Stromal cell of bone marrow (primary cell): ENCODE measurements at regions not wholly inside any gene's neighbourhood (a gene's known extent, or its start where the extent isn't known, plus 50 kb on each side); places are given as distances from the start of the nearest gene placed in this dataset.

Experiments
- DNase-seq: peaks from one replicate; pipeline ENCODE4 v3.0.0-alpha.2; 2012; ENCODE audit warnings: low read depth

GRCh38 chr6:106918115-106918514, 56.4 kb downstream of the CD24 start:
- DNase-seq: no peak

DNA sequence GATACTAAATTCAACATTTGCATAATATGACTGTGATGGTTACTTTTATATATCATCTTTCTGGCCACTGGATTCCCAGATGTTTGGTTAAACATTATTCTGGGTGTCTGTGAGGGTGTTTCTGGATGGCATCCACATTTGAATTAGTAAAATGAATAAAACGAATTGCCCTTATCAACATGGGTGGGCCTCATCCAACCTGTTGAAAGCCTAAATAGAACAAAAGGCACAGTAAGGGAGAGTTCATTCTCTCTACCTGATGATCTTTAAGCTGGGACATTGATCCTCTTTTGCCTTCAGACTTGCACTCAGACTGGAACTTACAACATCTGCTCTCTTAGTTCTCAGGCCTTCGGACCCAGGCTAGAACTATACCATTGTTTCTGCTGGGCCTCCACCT, 57.6 kb downstream of the CD24 start:
- no peak for DNase-seq

GRCh38 chr6:106913676-106914280, 60.8 kb downstream of the CD24 start:
- no peak for DNase-seq

DNA sequence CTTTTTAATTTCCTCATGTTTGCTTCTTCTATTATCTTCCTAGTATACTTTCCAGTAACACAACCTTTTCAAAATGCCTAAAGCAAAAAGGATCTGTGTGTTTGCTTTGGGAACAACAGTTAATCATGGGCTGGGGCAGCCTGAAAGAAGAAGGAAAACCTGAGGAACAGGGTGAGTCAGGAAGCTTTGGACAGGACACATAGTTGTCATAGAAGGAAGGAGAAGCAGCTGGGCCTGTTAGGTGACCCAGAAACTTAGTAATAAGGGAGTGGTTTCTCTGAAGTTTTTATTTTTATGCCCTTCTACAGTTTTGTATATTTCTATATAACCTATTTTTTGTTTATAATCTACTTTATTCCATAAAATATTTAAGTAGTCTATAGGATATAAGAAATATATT, 61.4 kb downstream of the CD24 start:
- DNase-seq: no peak

DNA sequence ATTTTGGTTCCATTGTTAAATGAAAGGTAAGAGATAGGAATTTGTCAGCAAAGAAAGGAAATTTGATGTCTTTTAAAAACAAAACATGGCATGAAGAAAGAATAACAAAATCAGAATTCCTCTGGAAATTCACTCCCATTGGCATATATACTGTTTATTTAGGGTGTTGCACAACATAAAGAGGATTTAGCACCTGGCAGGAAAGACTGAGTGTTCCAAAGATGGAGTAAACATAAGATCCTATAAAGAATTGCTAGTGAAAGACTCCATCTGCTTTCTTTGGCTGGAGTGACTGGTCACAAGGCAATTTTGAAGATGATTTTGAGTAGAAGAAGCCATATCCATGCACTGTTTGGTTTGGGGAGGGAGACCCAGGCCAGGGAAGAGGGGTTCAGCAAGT, 62.4 kb downstream of the CD24 start:
- DNase-seq: no peak

DNA sequence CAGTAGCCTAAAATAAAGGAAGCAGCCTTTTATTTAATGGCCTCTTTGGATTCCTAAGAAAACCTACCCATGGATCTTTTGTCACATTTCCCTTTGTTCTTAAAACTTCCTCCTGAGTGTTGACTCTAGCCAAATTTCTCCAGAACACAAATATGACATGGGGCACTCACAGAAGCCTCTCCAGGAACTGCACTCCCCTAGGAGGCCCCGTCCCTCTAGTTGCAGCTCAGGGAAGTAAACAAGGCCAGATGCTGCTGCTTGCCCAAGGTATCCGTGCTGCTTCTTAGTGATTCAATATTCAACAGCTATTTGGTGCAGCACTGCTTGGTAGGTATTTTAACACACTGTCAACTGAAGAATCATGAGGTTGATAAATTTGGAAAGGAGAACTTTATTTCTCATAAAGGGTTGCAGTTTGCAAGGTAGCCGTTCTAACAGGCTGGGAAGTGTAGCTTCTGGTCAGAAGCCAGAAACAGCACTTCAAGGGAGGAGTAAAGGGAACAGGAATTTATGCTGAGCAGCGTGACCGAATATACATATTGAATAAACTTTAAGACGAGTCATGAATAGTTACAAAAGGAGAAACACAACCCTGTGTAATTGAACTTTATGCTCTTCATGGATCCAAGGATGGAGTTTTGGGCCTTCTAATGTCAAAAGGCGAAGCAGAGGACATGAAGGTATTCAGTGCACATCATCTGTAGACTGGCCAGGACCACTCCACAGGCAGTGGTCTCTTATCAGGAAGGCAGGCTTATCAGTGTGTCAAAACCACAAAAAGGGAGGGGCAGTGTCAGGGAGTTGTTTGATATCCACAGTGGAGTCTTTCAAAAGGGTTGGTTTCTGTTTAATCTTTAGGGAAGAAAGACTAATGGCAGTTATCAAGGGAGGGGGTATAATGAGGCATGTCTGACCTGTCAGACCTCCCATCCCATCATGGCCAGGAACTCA, 63.3 kb downstream of the CD24 start:
- DNase-seq: no peak

- no peak for DNase-seq
These were observed 66.1 kb downstream of the CD24 start for GRCh38 chr6:106908386-106908840.

- DNase-seq: no peak
These were observed 66.8 kb downstream of the CD24 start for GRCh38 chr6:106907754-106908153.

- DNase-seq: no peak
These were observed 68.3 kb downstream of the CD24 start for GRCh38 chr6:106906232-106906631.

DNA sequence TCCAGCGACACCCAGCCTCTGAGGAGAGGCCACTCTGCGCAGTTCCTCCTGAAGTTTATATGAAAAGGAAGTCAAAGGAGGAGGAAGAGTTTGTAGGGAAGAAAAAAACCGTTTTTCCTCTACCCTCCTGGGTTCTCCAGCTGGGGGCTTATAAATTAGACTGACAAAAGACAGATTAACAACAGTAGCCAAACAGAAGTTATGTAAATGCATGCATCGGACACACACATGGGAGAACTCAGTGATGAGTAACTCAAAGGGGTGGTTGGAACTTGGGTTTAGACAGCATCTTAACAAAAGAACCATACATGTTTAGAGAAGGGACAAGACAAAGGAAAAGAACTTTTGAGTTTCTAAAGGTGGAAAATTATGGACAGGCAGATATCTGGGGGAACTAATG, 71.2 kb downstream of the CD24 start:
- no peak for DNase-seq

DNA sequence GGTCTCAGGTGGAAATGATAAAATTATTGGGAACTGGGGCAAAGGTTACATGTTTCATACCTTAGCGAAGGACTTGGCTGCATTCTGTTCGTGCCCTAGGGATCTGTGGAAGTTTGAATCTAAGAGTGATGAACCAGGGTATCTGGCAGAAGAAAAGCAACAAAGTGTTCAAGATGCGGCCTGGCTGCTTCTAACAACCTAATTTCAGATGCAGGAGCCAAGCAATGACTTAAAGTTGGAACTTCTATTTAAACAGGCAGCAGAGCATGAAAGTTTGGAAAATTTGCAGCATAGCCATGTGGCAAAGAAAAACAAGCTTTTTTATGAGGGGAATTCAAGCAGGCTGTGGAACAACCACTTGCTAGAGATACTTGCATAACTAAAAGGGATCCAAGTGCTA, 73.5 kb downstream of the CD24 start:
- DNase-seq: no peak

DNA sequence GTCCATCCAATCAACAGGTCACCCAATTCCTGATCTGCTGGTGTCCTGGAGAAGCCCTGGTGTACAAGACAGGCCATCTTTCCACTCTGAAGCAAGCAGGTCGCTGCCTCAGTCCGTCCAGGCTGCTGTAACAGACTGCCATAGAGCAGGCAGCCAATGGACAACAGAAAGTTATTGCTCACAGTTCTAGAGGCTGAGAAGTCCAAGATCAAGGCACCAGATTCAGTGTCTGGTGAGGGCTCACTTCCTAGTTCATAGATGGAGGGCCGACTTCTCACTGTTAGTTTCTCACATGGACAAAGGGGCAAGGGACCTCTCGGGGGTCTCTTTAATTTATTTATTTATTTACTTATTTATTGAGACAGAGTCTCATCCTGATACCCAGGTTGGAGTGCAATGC, 74.8 kb downstream of the CD24 start:
- no peak for DNase-seq

- no peak for DNase-seq
These were observed 76.9 kb downstream of the CD24 start for GRCh38 chr6:106897580-106897979.

GRCh38 chr6:106895703-106896040, 78.9 kb downstream of the CD24 start:
- no peak for DNase-seq

DNA sequence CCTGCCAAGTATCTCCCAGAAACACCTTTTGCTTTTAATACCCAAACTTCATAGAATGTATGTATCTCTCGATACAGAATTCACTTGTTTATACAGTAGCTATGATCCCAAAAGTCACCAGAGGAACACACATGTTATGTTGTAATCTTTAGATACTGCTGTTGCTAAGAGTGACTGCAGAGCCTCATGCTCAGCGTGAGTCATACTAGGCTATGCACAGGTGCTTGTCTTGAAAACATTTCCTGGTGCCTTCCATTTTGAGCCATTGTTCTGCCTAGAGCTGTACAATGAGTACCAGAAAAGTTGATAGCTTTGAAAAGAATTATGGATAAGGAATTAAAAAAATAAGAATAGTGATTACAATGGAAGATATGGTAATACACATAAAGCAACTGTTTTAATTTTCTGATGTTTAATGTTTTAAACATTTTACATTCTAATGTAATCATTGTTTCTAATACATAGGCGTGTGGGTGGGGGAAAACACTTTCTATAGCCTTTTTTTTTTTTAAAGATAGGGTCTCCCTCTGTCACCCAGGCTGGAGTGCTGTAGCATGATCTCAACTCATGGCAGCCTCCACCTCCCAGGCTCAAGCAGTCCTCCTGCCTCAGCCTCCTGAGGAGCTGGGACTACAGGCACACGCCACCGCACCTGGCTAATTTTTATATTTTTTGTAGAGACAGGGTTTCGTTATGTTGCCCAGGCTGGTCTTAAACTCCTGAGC, 79.4 kb downstream of the CD24 start:
- DNase-seq: no peak

DNA sequence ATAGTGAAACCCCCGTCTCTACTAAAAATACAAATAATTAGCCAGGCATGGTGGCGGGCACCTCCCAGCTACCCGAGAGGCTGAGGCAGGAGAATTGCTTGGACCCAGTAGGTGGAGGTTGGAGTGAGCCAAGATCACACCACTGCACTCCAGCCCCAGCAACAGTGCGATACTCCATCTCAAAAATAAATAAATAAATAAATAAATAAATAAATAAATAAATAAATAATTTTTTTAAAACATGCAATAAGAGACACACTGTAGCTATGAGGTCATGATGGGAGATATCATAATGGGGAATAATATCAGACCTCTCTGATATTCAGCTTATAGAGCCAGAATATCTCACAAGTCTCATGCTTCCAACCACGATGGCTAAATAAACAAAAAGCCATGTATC, 82.3 kb downstream of the CD24 start:
- no peak for DNase-seq

DNA sequence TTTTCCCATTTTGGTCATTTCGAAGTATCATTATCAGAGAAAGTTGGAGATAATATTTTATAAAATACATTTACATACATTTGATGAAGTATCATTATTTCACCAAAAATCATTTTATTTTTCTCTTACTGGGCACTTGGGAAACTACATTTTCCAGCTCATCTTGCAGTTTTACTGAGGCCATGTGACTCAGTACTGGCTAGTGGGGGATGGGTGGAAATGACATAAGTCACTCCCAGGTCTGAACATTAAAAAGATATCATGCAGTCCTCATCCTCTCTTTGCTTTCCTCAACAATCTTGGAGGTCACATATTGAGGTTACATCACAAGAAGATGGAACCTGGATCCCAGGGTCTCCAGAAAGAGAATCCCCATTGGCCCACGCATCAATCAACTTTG, 84.1 kb downstream of the CD24 start:
- DNase-seq: no peak

DNA sequence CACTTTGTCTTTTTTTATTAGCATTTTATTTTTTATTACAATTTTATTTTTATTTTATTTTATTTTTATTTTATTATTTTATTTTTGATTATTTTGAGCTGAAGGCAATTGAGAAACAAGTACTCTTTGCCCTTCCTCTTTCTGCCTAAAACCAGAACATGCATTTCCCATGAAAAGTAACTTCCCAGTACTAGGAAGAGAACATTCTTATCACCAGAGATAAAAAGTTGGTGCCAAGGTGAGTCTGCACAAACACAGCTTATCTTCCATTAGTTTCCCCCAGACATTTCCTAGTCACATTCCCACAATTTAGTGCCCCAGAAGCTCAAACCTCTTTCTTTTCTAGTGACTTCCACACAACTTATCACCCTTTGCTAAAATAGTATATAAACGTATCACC, 84.8 kb downstream of the CD24 start:
- no peak for DNase-seq

- no peak for DNase-seq
These were observed 87.4 kb downstream of the CD24 start for GRCh38 chr6:106886922-106887797.

GRCh38 chr6:106886081-106886843, 88.3 kb downstream of the CD24 start:
- DNase-seq: no peak

GRCh38 chr6:106885679-106886078, 88.8 kb downstream of the CD24 start:
- no peak for DNase-seq
